ENCODE measurements at regions not wholly inside any gene's neighbourhood (a gene's known extent, or its start where the extent isn't known, plus 50 kb on each side); places are given as distances from the start of the nearest gene placed in this dataset.
"Not testable (repeated sequence)": the region's sequence is repeated elsewhere in the genome, so short reads cannot be mapped to it uniquely, and the experiment has no call there.

- TF ChIP-seq POLR2A (IDR thresholded peaks at IDR 0.05; ENCODE audit: low read depth, low read length); EZH2 (IDR thresholded peaks at IDR 0.05; ENCODE audit: borderline replicate concordance, low read depth, low read length, severe bottlenecking); GATA2 (IDR thresholded peaks at IDR 0.05; ENCODE audit: insufficient read depth, insufficient read length, low read depth, low read length); FOS (IDR thresholded peaks at IDR 0.05; ENCODE audit: borderline replicate concordance, insufficient read depth, low read length): not testable (repeated sequence)
- TF ChIP-seq, protein P1, sequence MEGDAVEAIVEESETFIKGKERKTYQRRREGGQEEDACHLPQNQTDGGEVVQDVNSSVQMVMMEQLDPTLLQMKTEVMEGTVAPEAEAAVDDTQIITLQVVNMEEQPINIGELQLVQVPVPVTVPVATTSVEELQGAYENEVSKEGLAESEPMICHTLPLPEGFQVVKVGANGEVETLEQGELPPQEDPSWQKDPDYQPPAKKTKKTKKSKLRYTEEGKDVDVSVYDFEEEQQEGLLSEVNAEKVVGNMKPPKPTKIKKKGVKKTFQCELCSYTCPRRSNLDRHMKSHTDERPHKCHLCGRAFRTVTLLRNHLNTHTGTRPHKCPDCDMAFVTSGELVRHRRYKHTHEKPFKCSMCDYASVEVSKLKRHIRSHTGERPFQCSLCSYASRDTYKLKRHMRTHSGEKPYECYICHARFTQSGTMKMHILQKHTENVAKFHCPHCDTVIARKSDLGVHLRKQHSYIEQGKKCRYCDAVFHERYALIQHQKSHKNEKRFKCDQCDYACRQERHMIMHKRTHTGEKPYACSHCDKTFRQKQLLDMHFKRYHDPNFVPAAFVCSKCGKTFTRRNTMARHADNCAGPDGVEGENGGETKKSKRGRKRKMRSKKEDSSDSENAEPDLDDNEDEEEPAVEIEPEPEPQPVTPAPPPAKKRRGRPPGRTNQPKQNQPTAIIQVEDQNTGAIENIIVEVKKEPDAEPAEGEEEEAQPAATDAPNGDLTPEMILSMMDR (IDR thresholded peaks at IDR 0.05; ENCODE audit: extremely low read depth in 1 of 2, insufficient read depth in 1 of 2, low read depth in 1 of 2, low read length in 2 of 2): not testable (repeated sequence)
These were observed 595.1 kb downstream of the RPIA start for GRCh38 chr2:89286448-89287080.
